Upper lobe of right lung (tissue), 1 donor: ENCODE measurements at regions not wholly inside any gene's neighbourhood (a gene's known extent, or its start where the extent isn't known, plus 50 kb on each side); places are given as distances from the start of the nearest gene placed in this dataset.

Experiments
- ATAC-seq: fragments of 200-7000 bp; cut with Tn5 transposase; one replicate; pipeline ENCODE4 v1.9.1; 2020; ENCODE audit warnings: mild to moderate bottlenecking, moderate library complexity
- DNase-seq: peaks from one replicate; pipeline ENCODE4 v3.0.0-alpha.2; 2020
- H3K27ac ChIP-seq: fragments of 200-600 bp; one replicate; pipeline ENCODE4 v1.8.0; 2022
- H3K27me3 ChIP-seq: fragments of 200-600 bp; one replicate; pipeline ENCODE4 v1.8.0; 2022; ENCODE audit warnings: mild to moderate bottlenecking
- H3K36me3 ChIP-seq: fragments of 200-600 bp; one replicate; pipeline ENCODE4 v1.8.0; 2022
- H3K4me1 ChIP-seq: fragments of 200-600 bp; one replicate; pipeline ENCODE4 v1.8.0; 2022
- H3K4me3 ChIP-seq: fragments of 200-600 bp; one replicate; pipeline ENCODE4 v1.8.0; 2022; ENCODE audit warnings: mild to moderate bottlenecking
- H3K9me3 ChIP-seq: fragments of 200-600 bp; one replicate; pipeline ENCODE4 v1.8.0; 2022
- CTCF ChIP-seq: fragments of 200-600 bp; IDR thresholded peaks from one replicate; pipeline ENCODE4 v1.8.0; 2022; ENCODE audit warnings: antibody characterized with exemption
- intact Hi-C: fragments of 100-400 bp; cut with DNase I; formaldehyde crosslinking; loops from one replicate; pipeline ENCODE4 v1.11.0; 2022
- donor health status: DM: no; HTN: yes; CAD: no; lungs with severe emphysema.

GRCh38 chr7:108723381-108723814, 153.7 kb downstream of the DNAJB9 start:
- H3K36me3 ChIP-seq = no peaks in the 10 kb centered on the region
- H3K27me3 ChIP-seq = no peaks in the 10 kb centered on the region
- no peak for TF ChIP-seq CTCF
- no peaks in the 10 kb centered on the region for H3K9me3 ChIP-seq
- ATAC-seq (no peak), DNase-seq (no peak)
- no peak overlapping the region for H3K4me3 ChIP-seq
- H3K4me1 ChIP-seq = no peaks in the 10 kb centered on the region
- intact Hi-C loops = no loop called here
- no peak overlapping the region for H3K27ac ChIP-seq

GRCh38 chr7:108724251-108725100, 154.8 kb downstream of the DNAJB9 start:
- Histone ChIP-seq H3K4me3 (no peak overlapping the region), H3K4me1 (no peaks in the 10 kb centered on the region), H3K27ac (no peak overlapping the region), H3K9me3 (no peaks in the 10 kb centered on the region), H3K27me3 (no peaks in the 10 kb centered on the region), H3K36me3 (no peaks in the 10 kb centered on the region)
- DNase-seq = no peak
- no peak for TF ChIP-seq CTCF
- no peak for ATAC-seq
- intact Hi-C loops = no loop called here

- ATAC-seq = no peak
- TF ChIP-seq CTCF = no peak
- intact Hi-C loops = no loop called here
These were observed 166.1 kb downstream of the DNAJB9 start for GRCh38 chr7:108735814-108736213.

GRCh38 chr7:108736221-108736891, 166.7 kb downstream of the DNAJB9 start:
- ATAC-seq (peak; percentile 85), DNase-seq (no peak)
- no peaks in the 10 kb centered on the region for H3K36me3 ChIP-seq
- H3K27me3 ChIP-seq = no peaks in the 10 kb centered on the region
- H3K9me3 ChIP-seq = no peaks in the 10 kb centered on the region
- intact Hi-C loops = no loop called here
- H3K27ac ChIP-seq = no peak overlapping the region
- no peaks in the 10 kb centered on the region for H3K4me1 ChIP-seq
- H3K4me3 ChIP-seq = no peak overlapping the region
- no peak for TF ChIP-seq CTCF

More at GRCh38 chr7:108735814-108736213, 166.1 kb downstream of the DNAJB9 start:
- H3K27ac ChIP-seq = no peak overlapping the region
- H3K4me3 ChIP-seq = no peak overlapping the region
- H3K36me3 ChIP-seq = no peaks in the 10 kb centered on the region
- DNase-seq = no peak
- no peaks in the 10 kb centered on the region for H3K27me3 ChIP-seq
- H3K9me3 ChIP-seq = no peaks in the 10 kb centered on the region
- no peaks in the 10 kb centered on the region for H3K4me1 ChIP-seq

- TF ChIP-seq CTCF = no peak
- Histone ChIP-seq H3K9me3 (no peaks in the 10 kb centered on the region), H3K4me3 (no peak overlapping the region), H3K36me3 (no peaks in the 10 kb centered on the region), H3K4me1 (no peaks in the 10 kb centered on the region), H3K27ac (no peak overlapping the region), H3K27me3 (no peaks in the 10 kb centered on the region)
- intact Hi-C loops = no loop called here
- DNase-seq (no peak), ATAC-seq (no peak)
These were observed 201.5 kb downstream of the DNAJB9 start for GRCh38 chr7:108770981-108771745.
